KMS-11 (cell line): ENCODE measurements at regions not wholly inside any gene's neighbourhood (a gene's known extent, or its start where the extent isn't known, plus 50 kb on each side); places are given as distances from the start of the nearest gene placed in this dataset.

Experiments
- H2AFZ ChIP-seq: fragments of 200-600 bp; sonication (generic); 2 replicates; pipeline ENCODE4 v1.6.1; 2016; ENCODE audit warnings: antibody characterized with exemption, mixed run types, low read depth
- H3K27ac ChIP-seq: fragments of 200-600 bp; sonication (generic); 2 replicates; pipeline ENCODE4 v1.6.1; 2016; ENCODE audit warnings: mild to moderate bottlenecking, mixed run types
- H3K27me3 ChIP-seq: fragments of 200-600 bp; sonication (generic); 2 replicates; pipeline ENCODE4 v1.6.1; 2017; ENCODE audit warnings: mild to moderate bottlenecking, low read depth, mixed run types, moderate library complexity; ENCODE audit not compliant: insufficient read depth
- H3K36me3 ChIP-seq: fragments of 200-600 bp; sonication (generic); 2 replicates; pipeline ENCODE4 v1.6.1; 2017; ENCODE audit warnings: mild to moderate bottlenecking, mixed run types; ENCODE audit not compliant: insufficient read depth
- H3K4me1 ChIP-seq: fragments of 200-600 bp; sonication (generic); 2 replicates; pipeline ENCODE4 v1.6.1; 2016; ENCODE audit warnings: mild to moderate bottlenecking, low read depth, mixed run types; ENCODE audit not compliant: poor library complexity, severe bottlenecking
- H3K4me2 ChIP-seq: fragments of 200-600 bp; sonication (generic); 2 replicates; pipeline ENCODE4 v1.7.0; 2016; ENCODE audit warnings: mild to moderate bottlenecking, mixed run types
- H3K4me3 ChIP-seq: fragments of 200-600 bp; sonication (generic); IDR thresholded peaks from 2 replicates; pipeline ENCODE4 v1.6.1; 2017; ENCODE audit warnings: low read depth, low read length, mixed read lengths; ENCODE audit not compliant: insufficient read depth
- H3K79me2 ChIP-seq: fragments of 200-600 bp; sonication (generic); 2 replicates; pipeline ENCODE4 v1.6.1; 2016; ENCODE audit warnings: low read depth, mixed run types; ENCODE audit not compliant: insufficient read depth
- H3K9ac ChIP-seq: fragments of 200-600 bp; sonication (generic); 2 replicates; pipeline ENCODE4 v1.6.1; 2016; ENCODE audit warnings: mild to moderate bottlenecking, mixed run types
- H4K20me1 ChIP-seq: fragments of 200-600 bp; sonication (generic); 2 replicates; pipeline ENCODE4 v1.6.1; 2016; ENCODE audit warnings: mild to moderate bottlenecking, mixed run types; ENCODE audit not compliant: insufficient read depth
- TF ChIP-seq, protein P1 (sequence below): fragments of 200-600 bp; sonication (generic); conservative IDR thresholded peaks from 2 replicates; pipeline ENCODE4 v1.6.1; 2017; ENCODE audit warnings: low read depth, mild to moderate bottlenecking, antibody characterized with exemption, low read length, moderate library complexity, mixed read lengths

DNA sequence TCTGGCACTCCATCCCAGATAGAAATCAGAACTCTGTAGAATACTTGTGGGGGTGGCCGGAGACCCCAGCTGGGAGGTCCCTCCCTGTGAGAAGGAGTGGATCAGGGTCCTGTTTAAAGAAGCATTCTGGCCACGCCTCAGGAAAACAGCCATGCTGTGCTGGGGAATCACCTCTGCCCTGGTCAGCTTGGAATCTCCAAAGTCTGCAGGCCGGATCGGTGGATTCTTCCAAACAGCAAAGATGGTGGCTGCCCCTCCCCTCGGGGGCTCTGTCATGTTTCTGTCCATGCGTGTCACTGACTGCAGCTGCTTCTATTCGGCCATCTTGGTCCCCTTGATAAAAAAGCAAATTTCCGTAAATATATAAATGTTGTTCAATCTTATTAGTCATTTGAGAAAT is 365.9 kb downstream of the JRKL start:
- no peak overlapping the region for H3K9ac ChIP-seq
- TF ChIP-seq, protein P1, sequence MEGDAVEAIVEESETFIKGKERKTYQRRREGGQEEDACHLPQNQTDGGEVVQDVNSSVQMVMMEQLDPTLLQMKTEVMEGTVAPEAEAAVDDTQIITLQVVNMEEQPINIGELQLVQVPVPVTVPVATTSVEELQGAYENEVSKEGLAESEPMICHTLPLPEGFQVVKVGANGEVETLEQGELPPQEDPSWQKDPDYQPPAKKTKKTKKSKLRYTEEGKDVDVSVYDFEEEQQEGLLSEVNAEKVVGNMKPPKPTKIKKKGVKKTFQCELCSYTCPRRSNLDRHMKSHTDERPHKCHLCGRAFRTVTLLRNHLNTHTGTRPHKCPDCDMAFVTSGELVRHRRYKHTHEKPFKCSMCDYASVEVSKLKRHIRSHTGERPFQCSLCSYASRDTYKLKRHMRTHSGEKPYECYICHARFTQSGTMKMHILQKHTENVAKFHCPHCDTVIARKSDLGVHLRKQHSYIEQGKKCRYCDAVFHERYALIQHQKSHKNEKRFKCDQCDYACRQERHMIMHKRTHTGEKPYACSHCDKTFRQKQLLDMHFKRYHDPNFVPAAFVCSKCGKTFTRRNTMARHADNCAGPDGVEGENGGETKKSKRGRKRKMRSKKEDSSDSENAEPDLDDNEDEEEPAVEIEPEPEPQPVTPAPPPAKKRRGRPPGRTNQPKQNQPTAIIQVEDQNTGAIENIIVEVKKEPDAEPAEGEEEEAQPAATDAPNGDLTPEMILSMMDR: no peak
- no peaks in the 10 kb centered on the region for H3K79me2 ChIP-seq
- no peak overlapping the region for H2AFZ ChIP-seq
- no peak overlapping the region for H3K4me3 ChIP-seq
- H4K20me1 ChIP-seq: no peaks in the 10 kb centered on the region
- H3K4me2 ChIP-seq: no peak overlapping the region
- no peak overlapping the region for H3K27ac ChIP-seq
- no peaks in the 10 kb centered on the region for H3K27me3 ChIP-seq
- H3K36me3 ChIP-seq: no peaks in the 10 kb centered on the region
- H3K4me1 ChIP-seq: no peaks in the 10 kb centered on the region

DNA sequence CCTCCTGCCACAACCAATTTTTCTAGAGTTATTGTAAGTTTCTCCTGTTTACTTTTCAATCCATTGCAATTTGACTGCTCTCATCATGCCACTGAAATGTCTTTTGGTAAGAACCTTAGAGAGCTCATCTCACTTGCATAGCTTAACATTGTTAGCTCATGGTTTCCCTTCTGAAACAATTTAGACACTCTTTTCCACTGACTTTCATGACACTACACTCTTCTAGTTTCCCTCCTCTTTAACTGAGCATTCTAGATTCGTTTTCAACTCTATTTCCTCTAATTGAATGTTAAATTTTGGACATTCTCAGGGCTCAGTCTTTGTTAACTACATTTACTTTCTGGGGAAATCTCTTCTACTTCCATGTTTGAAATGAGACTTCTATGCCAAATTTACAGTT is 369.1 kb downstream of the JRKL start:
- H3K27me3 ChIP-seq: no peaks in the 10 kb centered on the region
- H3K4me1 ChIP-seq: no peaks in the 10 kb centered on the region
- H3K4me2 ChIP-seq: no peak overlapping the region
- no peaks in the 10 kb centered on the region for H3K79me2 ChIP-seq
- TF ChIP-seq, protein P1: no peak
- no peaks in the 10 kb centered on the region for H4K20me1 ChIP-seq
- H2AFZ ChIP-seq: no peak overlapping the region
- no peak overlapping the region for H3K27ac ChIP-seq
- H3K4me3 ChIP-seq: no peak overlapping the region
- no peak overlapping the region for H3K9ac ChIP-seq
- no peaks in the 10 kb centered on the region for H3K36me3 ChIP-seq

DNA sequence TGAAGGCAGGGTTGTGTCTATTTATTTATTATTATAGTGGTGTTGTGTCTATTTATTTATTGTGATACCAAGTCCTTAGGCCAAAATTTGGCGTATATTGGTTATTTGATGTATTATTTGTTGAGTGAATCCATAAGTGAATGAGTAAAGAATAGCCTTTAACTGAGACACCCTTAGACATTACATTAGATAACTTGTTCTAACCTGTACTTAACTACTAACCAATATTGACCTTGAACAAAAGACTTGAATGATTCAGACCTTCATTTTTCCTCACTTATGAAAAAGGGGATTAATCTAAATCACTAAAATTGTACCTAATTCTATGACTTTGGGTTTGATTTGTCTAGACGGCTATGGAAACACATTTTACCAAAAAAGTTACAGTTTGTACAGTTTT is 370.5 kb downstream of the JRKL start:
- Histone ChIP-seq H3K27me3 (no peaks in the 10 kb centered on the region), H3K27ac (no peak overlapping the region), H3K4me2 (no peak overlapping the region), H3K79me2 (no peaks in the 10 kb centered on the region), H3K36me3 (no peaks in the 10 kb centered on the region), H3K4me3 (no peak overlapping the region), H3K4me1 (no peaks in the 10 kb centered on the region), H2AFZ (no peak overlapping the region), H4K20me1 (no peaks in the 10 kb centered on the region), H3K9ac (no peak overlapping the region)
- TF ChIP-seq, protein P1: no peak

DNA sequence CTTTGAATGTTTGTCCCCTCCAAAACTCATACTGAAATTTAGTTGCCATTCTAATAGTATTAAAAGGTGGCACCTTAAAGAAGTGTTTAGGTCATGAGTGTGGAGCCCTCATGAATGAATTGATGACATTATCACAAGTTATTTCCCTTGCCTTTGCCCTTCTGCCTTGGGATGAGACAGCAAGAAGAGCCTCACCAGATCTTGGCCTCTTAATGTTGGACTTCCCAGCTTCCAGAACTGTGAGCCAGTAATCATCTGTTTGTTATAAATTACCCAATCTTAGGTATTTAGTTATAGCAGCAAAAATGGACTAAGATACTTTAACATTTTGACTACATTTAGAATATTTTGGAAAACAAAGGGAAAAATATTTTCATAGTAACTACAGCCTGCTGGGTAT is 371.0 kb downstream of the JRKL start:
- H3K27ac ChIP-seq: no peak overlapping the region
- H3K27me3 ChIP-seq: no peaks in the 10 kb centered on the region
- no peaks in the 10 kb centered on the region for H3K36me3 ChIP-seq
- no peak overlapping the region for H3K9ac ChIP-seq
- TF ChIP-seq, protein P1: no peak
- H4K20me1 ChIP-seq: no peaks in the 10 kb centered on the region
- no peaks in the 10 kb centered on the region for H3K79me2 ChIP-seq
- no peak overlapping the region for H2AFZ ChIP-seq
- no peaks in the 10 kb centered on the region for H3K4me1 ChIP-seq
- no peak overlapping the region for H3K4me2 ChIP-seq
- H3K4me3 ChIP-seq: no peak overlapping the region

DNA sequence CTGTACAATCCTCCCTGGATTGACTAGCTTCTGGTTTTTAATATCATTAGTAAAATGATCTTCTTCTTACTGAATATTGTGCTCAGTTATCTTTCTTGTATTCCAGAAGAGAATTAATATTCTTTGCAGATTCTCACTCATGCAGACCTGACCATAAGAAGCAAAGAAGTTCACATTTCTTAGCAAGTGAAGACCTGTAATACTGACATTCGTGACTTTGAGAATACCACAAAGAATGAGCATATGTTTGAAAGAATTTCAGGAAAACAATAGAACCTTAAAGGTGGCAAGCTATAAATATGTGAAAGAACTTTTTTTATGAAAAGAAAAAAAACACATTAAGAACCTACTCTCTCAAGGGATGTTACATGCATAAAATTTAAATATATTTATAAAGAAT is 371.6 kb downstream of the JRKL start:
- H3K36me3 ChIP-seq: no peaks in the 10 kb centered on the region
- H3K4me3 ChIP-seq: no peak overlapping the region
- no peak overlapping the region for H3K27ac ChIP-seq
- no peaks in the 10 kb centered on the region for H3K79me2 ChIP-seq
- H2AFZ ChIP-seq: no peak overlapping the region
- H3K4me1 ChIP-seq: no peaks in the 10 kb centered on the region
- H3K27me3 ChIP-seq: no peaks in the 10 kb centered on the region
- H3K4me2 ChIP-seq: no peak overlapping the region
- TF ChIP-seq, protein P1: no peak
- H3K9ac ChIP-seq: no peak overlapping the region
- no peaks in the 10 kb centered on the region for H4K20me1 ChIP-seq
